Peyer's patch (tissue), 4 donors: ENCODE measurements at regions not wholly inside any gene's neighbourhood (a gene's known extent, or its start where the extent isn't known, plus 50 kb on each side); places are given as distances from the start of the nearest gene placed in this dataset.

ENCODE experiments used
- CTCF ChIP-seq, 6 experiments: fragments of 450-650 bp in 4 of 6; fragments of 200-600 bp in 2 of 6; sonication (generic) in 1 of 6; IDR thresholded peaks; one replicate each; pipeline ENCODE4 v1.5.1; 2017 to 2019; ENCODE audit warnings: antibody characterized with exemption in 6 of 6, mild to moderate bottlenecking in 3 of 6, moderate library complexity in 1 of 6
- POLR2A ChIP-seq, 2 donors: fragments of 450-650 bp; IDR thresholded peaks; one replicate each; pipeline ENCODE4 v1.5.1; 2017; ENCODE audit warnings: antibody characterized with exemption in 2 of 2, mild to moderate bottlenecking in 2 of 2, moderate library complexity in 2 of 2

- no peak for TF ChIP-seq CTCF (IDR thresholded peaks at IDR 0.05)
- no peak for TF ChIP-seq POLR2A (IDR thresholded peaks at IDR 0.05)
Measured at GRCh38 chr3:147941969-147942368, 532.8 kb downstream of the ZIC1 start.
